Lower leg skin (tissue), 3 donors: ENCODE measurements at regions not wholly inside any gene's neighbourhood (a gene's known extent, or its start where the extent isn't known, plus 50 kb on each side); places are given as distances from the start of the nearest gene placed in this dataset.

ENCODE experiments used
- CTCF ChIP-seq, 3 donors: fragments of 450-650 bp; IDR thresholded peaks; one replicate each; pipeline ENCODE4 v1.5.1; 2016; ENCODE audit warnings: antibody characterized with exemption in 3 of 3, mild to moderate bottlenecking in 3 of 3, moderate library complexity in 2 of 3
- POLR2A ChIP-seq, 2 donors: fragments of 450-650 bp; IDR thresholded peaks; one replicate each; pipeline ENCODE4 v1.6.1; 2016 to 2017; ENCODE audit warnings: antibody characterized with exemption in 2 of 2, mild to moderate bottlenecking in 1 of 2, moderate library complexity in 1 of 2

- TF ChIP-seq CTCF (IDR thresholded peaks at IDR 0.05) (no peak), POLR2A (IDR thresholded peaks at IDR 0.05) (no peak)
These were observed 547.5 kb downstream of the SMARCA1 start for GRCh38 chrX:128975745-128976144.
